DND-41 (cell line): ENCODE measurements at regions not wholly inside any gene's neighbourhood (a gene's known extent, or its start where the extent isn't known, plus 50 kb on each side); places are given as distances from the start of the nearest gene placed in this dataset.

Experiments
- EZH2 ChIP-seq: IDR thresholded peaks from 3 replicates; pipeline ENCODE4 v1.6.1; 2012; ENCODE audit warnings: borderline replicate concordance, low read depth, mild to moderate bottlenecking, moderate library complexity, low read length, inconsistent platforms; ENCODE audit not compliant: severe bottlenecking
- TF ChIP-seq, protein P1 (sequence below): IDR thresholded peaks from 2 replicates; pipeline ENCODE4 v1.5.1; 2012; ENCODE audit warnings: borderline replicate concordance, low read length, moderate library complexity, mild to moderate bottlenecking; ENCODE audit not compliant: poor library complexity, severe bottlenecking; ENCODE audit errors: extremely low read depth

DNA sequence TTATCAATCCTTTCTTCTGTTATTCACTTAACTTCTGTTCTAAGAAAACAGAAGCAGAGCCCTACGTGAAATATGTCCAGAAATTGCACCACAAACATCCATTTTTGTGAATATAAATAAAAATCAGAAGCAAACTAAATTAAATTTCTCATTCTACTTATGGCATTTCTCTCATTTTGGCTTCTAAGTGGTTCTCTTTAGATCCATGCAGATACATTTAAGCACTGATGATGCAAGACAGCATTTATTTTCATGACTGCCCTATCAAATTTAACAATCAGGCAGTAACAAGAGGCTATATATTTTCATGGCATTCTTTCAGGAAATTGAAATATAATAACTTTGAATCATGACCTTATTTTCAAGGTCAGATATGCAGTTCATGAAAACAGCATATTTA is 1049.6 kb downstream of the GRM8 start:
- TF ChIP-seq EZH2: no peak
- TF ChIP-seq, protein P1, sequence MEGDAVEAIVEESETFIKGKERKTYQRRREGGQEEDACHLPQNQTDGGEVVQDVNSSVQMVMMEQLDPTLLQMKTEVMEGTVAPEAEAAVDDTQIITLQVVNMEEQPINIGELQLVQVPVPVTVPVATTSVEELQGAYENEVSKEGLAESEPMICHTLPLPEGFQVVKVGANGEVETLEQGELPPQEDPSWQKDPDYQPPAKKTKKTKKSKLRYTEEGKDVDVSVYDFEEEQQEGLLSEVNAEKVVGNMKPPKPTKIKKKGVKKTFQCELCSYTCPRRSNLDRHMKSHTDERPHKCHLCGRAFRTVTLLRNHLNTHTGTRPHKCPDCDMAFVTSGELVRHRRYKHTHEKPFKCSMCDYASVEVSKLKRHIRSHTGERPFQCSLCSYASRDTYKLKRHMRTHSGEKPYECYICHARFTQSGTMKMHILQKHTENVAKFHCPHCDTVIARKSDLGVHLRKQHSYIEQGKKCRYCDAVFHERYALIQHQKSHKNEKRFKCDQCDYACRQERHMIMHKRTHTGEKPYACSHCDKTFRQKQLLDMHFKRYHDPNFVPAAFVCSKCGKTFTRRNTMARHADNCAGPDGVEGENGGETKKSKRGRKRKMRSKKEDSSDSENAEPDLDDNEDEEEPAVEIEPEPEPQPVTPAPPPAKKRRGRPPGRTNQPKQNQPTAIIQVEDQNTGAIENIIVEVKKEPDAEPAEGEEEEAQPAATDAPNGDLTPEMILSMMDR: no peak
